ENCODE measurements at regions not wholly inside any gene's neighbourhood (a gene's known extent, or its start where the extent isn't known, plus 50 kb on each side); places are given as distances from the start of the nearest gene placed in this dataset.
"Not testable (repeated sequence)": the region's sequence is repeated elsewhere in the genome, so short reads cannot be mapped to it uniquely, and the experiment has no call there.

DNA sequence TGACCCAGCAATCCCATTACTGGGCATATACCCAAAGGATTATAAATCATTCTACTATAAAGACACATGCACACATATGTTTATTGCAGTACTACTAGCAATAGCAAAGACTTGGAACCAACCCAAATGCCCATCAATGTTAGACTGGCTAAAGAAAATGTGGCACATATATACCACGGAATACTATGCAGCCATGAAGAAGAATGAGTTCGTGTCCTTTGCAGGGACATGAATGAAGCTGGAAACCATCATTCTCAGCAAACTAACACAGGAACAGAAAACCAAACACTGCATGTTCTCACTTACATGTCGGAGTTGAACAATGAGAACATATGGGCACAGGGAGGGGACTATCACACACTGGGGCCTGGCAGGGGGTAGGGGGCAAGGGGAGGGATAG lies 183.0 kb downstream of the HACE1 start:
- not testable (repeated sequence) for DNase-seq (ENCODE audit: extremely low spot score, insufficient read length, low read depth); FAIRE-seq

DNA sequence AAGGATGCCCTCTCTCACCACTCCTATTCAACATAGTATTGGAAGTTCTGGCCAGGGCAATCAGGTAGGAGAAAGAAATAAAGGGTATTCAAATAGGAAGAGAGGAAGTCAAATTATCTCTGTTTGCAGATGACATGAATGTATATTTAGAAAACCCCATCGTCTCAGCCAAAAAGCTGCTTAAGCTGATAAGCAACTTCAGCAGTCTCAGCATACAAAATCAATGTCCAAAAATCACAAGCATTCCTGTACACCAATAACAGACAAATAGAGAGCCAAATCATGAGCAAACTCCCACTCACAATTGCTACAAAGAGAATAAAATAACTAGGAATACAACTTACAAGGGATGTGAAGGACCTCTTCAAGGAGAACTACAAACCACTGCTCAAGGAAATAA lies 184.6 kb downstream of the HACE1 start:
- FAIRE-seq; DNase-seq (ENCODE audit: extremely low spot score, insufficient read length, low read depth): not testable (repeated sequence)

DNA sequence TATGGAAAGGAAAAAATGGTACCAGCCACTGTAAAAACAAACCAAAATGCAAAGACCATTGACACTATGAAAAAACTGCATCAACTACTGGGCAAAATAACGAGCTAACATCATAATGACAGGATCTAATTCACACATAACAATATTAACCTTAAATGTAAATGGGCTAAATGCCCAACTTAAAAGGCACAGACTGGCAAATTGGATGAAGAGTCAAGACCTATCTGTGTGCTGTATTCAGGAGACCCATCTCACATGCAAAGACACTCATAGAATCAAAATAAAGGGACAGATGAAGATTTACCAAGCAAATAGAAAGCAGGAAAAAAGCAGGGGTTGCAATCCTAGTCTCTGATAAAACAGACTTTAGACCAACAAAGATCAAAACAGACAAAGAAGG lies 186.6 kb downstream of the HACE1 start:
- FAIRE-seq; DNase-seq (ENCODE audit: extremely low spot score, insufficient read length, low read depth): not testable (repeated sequence)

DNA sequence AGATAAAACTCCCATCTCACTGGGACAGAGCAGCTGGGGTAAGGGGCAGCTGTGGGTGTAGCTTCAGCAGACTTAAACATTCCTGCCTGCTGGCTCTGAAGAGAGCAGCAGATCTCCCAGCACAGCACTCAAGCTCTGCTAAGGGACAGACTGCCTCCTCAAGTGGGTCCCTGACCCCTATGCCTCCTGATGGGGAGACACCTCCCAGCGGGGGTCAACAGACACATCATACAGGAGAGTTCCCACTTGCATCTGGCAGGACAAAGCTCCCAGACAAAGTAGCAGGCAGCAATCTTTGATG lies 188.2 kb downstream of the HACE1 start:
- not testable (repeated sequence) for DNase-seq (ENCODE audit: extremely low spot score, insufficient read length, low read depth)

DNA sequence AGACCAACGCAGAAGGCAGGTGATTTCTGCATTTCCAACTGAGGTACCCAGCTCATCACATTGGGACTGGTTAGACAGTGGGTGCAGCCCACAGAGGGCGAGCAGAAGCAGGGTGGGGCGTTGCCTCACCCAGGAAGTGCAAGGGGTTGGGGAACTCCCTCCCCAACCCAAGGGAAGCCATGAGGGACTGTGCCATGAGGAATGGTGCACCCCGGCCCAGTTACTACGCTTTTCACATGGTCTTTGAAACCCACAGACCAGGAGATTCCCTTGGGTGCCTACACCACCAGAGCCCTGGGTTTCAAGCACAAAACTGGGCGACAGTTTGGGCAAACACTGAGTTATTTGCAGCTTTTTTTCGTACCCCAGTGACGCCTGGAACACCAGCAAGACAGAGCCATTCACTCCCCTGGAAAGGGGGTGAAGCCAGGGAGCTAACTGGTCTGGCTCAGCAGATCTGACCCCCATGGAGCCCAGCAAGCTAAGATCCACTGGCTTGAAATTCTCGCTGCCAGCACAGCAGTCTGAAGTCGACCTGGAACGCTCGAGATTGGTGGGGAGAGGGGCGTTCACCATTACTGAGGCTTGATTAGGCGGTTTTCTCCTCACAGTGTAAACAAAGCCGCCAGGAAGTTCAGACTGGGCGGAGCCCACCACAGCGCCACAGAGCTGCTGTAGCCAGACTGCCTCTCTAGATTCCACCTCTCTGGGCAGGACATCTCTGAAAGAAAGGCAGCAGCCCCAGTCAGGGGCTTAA lies 188.7 kb downstream of the HACE1 start:
- not testable (repeated sequence) for FAIRE-seq; DNase-seq (ENCODE audit: extremely low spot score, insufficient read length, low read depth)

More for the DNA sequence above, 188.2 kb downstream of the HACE1 start:
- FAIRE-seq, result not testable (repeated sequence)

DNA sequence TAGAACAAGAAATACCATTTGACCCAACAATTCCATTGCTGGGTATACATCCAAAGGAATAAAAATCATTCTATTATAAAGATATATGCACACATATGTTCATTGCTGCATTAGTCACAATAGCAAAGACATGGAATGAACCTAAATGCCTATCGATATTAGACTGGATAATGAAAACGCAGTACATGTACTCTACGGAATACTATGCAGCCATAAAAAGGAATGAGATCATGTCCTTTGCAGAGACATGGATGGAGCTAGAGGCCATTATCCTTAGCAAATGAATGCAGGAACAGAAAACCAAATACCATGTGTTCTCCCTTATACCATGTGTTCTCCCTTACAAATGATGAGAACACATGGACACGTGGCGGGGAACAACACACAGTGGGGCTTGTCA lies 190.2 kb downstream of the HACE1 start:
- DNase-seq (ENCODE audit: extremely low spot score, insufficient read length, low read depth), result no peak
- no peak for FAIRE-seq

DNA sequence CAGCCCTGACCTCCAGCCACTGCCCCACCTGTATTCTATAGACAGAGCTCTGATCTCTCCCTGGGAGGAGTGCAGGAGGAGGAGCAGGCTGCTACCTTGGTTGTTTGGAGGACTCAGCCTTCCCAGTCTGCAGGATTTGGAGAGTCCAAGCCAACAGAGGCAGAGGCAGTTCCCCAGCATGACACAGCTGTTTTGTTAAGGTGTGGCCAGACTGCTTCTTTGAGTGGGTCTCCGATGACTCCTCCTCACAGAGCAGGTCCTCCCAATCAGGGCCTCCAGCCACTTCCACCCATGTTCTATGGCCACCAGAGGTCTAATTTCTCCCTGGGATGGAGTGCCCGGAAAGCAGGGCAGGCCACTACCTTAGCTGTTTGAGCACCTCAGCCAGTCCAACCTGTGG lies 203.5 kb downstream of the HACE1 start:
- FAIRE-seq (no peak), DNase-seq (ENCODE audit: extremely low spot score, insufficient read length, low read depth) (no peak)

DNA sequence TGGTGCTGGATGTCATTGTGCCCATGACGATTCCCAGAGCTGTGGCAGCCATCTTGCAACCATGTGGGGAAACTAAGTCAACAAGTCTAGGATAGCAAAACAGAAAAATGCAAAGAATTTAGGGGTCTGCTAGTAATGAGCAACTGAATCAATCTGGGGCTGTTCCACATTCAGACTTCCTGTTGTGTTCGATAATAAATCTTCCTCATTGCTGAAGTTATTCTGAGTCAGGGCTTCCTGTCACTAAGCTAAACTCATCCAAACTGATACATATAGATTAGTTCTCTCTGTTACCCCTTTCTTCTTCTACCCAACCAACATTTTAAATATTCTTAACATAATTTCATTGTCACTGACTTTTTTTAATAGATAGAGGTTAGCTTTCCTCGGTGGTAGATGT lies 205.9 kb downstream of the HACE1 start:
- DNase-seq (ENCODE audit: extremely low spot score, insufficient read length, low read depth) (no peak), FAIRE-seq (no peak)

DNA sequence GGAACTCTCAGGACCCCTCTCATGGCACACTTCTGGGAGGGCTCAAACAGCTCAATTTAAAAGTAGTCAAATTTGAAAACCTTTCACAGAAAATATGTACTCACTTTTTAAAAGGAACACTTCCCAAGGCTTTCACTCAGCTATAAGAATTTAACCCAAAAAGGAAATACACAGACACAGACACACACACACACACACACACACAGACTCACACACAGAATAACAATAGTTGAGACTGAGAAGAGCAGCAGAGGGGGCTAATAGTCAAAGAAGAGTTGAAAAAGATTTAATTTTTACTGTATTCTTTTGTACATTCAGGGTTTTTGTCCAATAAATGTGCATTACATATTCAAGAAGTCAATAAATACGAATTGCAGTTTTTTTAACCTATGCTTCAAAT lies 211.4 kb downstream of the HACE1 start:
- FAIRE-seq, result no peak

DNA sequence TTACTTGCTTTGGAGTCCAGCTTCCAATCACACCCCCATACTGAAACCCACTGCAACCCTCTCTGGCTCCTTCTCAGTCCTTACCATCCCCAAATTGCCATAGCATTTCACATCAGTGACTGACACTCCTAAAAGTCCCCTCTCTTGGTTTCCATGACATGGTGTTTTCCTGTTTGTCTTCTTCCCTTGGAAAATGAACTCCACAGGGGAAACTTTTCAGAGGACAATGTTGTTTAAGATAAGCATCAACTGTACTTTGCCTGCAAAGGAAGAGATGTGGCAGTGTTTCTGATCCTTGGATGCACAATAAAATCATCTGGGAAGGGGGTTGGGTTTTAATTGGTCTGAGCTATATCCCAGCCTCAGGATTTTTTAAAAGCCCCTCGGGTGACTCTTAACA lies 214.9 kb downstream of the HACE1 start:
- no peak for FAIRE-seq

More for the DNA sequence above, 211.4 kb downstream of the HACE1 start:
- no peak for DNase-seq (ENCODE audit: extremely low spot score, insufficient read length, low read depth)

DNA sequence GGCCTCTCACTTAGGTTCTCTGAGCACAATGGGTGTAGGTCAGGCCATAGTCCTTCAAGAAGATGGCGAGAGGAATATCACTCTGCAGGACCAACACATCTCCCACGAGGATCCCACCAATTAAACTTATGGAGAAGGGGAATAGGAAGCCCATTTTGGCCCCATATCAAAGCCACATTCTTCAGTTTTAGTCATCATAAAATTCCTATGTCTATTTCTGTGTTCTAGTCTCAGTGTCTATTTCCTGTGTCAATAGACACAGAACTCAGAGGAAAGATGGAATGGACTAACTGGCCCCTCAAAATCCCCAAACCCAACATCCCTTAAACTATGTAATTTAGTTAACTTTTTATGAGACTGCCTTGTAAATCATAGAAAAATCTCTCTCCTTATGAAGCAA lies 216.8 kb downstream of the HACE1 start:
- no peak for DNase-seq (ENCODE audit: extremely low spot score, insufficient read length, low read depth)
- no peak for FAIRE-seq

More for the DNA sequence above, 214.9 kb downstream of the HACE1 start:
- no peak for DNase-seq (ENCODE audit: extremely low spot score, insufficient read length, low read depth)

DNA sequence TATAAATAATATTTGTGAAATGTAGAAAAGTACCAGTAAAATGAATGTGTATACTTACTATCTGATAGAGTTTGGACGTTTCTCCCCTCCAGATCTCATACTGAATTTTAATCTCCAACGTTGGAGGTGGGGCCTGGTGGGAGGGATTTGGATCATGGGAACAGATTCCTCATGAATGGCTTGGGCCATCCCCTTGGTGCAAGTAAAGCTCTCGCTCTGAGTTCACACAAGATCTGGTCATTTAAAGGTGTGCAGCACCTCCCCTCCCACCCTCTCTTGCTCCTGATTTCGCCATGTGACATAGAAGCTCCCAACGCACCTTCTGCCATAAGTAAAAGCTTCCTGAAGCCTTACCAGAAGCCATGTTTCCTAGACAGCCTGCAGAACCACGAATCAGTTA lies 219.0 kb downstream of the HACE1 start:
- FAIRE-seq (no peak), DNase-seq (ENCODE audit: extremely low spot score, insufficient read length, low read depth) (no peak)

DNA sequence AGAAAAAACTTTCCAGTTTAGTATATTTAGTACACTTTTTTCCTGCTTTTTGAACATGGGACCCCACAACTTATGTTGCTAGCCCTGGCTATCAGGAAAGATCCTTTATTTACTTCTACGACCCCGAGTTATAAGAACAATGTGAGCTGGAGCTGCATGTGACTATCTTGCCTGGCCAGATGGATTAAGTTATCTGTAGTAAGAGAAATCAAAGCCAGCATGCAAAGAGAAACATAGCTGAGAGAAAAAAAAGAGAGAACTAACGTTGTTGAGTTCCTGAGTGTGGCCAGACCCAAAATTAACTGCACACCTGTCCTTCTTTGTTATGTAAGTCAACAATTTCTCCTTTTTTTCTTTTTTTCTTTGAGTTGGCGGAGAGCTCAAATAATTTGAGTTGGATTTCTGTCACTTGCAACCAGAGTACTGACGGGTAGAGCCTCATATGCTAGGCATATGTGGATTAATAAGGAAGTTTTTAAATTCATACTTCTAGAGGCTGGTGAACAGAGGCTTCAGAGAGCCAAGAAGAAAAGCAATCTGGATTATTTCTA lies 219.5 kb downstream of the HACE1 start:
- no peak for FAIRE-seq
- no peak for DNase-seq (ENCODE audit: extremely low spot score, insufficient read length, low read depth)

DNA sequence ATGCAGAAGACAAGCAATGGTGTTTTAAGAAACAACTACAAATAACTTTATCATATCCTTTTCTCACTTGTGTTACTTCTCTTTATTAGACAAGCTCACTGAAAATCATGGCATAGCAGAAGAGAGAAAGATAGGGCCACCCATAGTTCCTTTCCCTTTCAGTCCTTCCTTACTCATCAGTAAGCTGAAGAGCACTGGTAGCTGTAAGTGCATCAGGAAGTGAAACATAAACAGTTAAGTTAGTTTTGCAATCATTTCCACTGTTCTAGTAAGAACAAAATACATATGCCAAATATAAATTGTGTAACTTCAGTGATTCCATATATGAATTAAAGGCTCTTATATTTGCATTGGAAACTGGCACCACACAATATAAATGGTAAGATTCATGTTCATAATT lies 220.1 kb downstream of the HACE1 start:
- DNase-seq (ENCODE audit: extremely low spot score, insufficient read length, low read depth) (no peak), FAIRE-seq (peak; percentile 74)

DNA sequence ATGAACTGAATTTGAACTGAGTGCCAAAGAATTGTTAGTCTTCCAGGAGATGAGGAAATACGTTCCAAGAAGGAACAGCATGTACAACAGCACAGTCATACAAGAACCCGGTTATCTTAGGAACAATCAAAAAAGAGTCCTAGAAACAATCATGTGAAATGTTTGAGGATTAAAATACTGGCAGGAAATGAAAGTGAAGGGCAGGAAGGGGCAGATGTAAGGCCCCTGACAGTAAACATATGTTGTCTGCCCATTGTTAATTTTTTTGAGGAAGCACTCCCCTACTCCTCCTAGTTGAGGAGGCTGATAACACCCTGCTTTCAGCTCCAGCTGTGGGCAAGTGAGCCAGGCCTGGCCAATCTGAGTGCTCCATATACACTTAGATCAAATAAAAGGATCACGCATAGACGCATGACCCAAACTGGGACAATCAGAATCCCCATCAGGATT lies 220.9 kb downstream of the HACE1 start:
- DNase-seq (ENCODE audit: extremely low spot score, insufficient read length, low read depth) (no peak), FAIRE-seq (no peak)

DNA sequence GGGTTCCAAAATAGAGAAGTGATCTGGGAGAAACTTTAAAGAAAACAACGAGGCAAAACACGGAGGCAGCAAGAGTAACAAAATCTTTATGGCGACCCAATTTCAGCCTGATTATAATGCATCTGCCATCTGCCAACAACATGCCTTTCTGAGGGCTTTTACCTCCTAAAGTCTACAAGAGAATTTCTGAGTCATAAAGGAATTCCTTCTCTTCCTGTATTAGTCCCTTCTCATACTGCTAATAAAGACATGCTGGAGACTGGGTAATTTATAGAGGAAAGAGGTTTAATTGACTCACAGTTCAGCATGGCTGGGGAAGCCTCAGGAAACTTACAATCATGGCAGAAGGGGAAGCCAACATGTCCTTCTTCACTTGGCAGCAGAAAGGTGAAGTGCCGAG lies 226.6 kb downstream of the HACE1 start:
- DNase-seq (ENCODE audit: extremely low spot score, insufficient read length, low read depth) (no peak), FAIRE-seq (no peak)

DNA sequence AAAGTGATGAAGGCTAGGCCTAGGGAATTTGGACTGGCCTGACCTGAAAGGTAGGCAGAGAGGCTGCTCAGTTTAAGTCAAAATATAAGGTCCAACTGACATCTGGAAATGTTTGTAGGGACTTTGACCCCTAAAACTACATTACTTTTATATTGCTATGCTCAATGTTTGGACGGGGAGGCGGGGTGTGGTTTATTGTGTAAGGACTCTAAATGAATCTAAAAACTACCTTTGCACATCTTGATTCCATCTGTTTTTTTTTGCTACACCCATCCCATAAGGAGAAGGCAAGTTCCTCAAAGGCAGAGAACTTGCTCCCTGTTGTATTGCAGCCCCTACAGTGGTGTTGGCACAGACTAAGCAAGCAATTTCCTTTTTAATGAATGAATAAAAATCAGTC lies 227.1 kb downstream of the HACE1 start:
- DNase-seq (ENCODE audit: extremely low spot score, insufficient read length, low read depth) (no peak), FAIRE-seq (no peak)

DNA sequence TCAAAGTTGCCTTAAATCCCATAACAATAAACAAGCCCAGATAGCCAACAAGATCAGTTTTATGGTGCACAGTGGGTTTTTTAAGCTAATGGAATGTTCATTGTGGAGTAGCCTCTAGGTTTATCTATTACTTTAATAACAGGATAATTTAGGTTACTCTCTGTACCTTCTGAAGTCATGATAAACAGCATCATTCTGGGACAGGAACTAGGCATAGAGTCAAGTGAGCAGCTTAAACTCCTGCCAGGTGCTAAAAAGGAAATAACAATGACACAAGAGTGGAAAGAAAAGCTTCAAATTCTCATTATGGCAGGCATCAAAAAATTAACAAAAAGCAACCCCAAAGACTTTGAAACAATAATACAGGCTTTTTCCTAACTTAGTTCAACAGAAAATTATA lies 228.8 kb downstream of the HACE1 start:
- DNase-seq (ENCODE audit: extremely low spot score, insufficient read length, low read depth) (no peak), FAIRE-seq (no peak)

DNA sequence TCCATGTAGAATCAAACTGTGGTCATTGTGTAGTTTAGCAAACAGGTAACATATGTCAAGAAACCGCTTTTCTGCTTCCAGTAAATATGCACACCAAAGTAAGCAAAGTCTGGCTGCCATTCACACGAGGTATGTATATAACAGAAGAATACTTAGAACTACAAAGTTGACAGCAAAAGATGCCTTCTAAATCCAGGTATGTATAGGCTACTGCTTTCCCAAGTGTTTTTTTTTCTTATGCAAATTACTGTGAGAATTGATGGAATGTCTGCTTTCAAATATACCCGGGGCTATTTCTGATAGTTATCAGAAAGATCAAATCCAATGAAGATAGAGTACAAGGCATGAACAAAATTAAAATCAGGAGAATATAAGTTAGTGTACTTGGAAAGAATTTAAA lies 229.2 kb downstream of the HACE1 start:
- FAIRE-seq (no peak), DNase-seq (ENCODE audit: extremely low spot score, insufficient read length, low read depth) (no peak)

DNA sequence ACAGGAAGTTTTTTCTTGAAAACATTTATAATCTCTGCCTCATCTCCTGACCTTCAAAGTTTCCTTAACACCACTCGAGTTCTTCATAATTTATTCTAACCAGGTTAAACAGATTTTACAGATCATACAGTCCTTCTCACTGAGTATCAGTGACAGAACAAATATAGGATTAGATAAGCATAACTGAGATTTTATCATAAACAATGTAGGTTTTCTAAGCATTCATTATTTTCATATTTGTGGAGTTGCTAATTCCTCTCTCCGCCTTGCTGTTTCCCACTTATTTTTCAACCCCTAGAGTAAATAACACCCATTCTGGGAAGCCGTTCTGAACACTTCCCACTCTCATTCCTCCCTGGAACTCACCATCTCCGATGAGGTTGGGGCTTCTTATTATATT lies 229.9 kb downstream of the HACE1 start:
- DNase-seq (ENCODE audit: extremely low spot score, insufficient read length, low read depth) (no peak), FAIRE-seq (no peak)

DNA sequence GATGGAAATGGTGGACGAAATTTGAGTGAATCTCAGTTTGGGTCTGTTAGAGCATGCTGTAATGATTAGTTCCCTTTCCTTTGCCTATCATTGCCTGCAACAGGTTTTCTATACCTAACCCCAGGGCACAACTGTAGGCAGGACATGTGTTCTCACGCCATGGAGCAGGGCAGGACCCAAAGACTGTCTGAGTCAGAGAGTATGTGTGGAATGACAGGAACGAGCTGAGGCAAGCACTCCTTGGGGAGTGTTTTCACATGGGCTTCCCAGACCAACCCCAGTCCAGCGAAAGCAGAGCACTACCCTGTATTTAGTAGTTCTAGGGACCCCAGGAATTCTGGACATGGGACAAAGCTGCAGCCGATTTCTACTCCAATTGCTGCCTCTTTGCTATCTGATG lies 234.2 kb downstream of the HACE1 start:
- DNase-seq (ENCODE audit: extremely low spot score, insufficient read length, low read depth), result no peak

More for the DNA sequence above, 234.2 kb downstream of the HACE1 start:
- FAIRE-seq, result no peak
